SK-N-SH (cell line): ENCODE measurements at regions not wholly inside any gene's neighbourhood (a gene's known extent, or its start where the extent isn't known, plus 50 kb on each side); places are given as distances from the start of the nearest gene placed in this dataset.

Experiments
- CTCF ChIP-seq: fragments of 200-600 bp; sonication (generic); IDR thresholded peaks from 2 replicates; pipeline ENCODE4 v1.6.1; 2017; ENCODE audit warnings: antibody characterized with exemption, mild to moderate bottlenecking, moderate library complexity
- EP300 ChIP-seq, 2 experiments: IDR thresholded peaks; 2 replicates each; pipeline versions ENCODE4 v1.4.0 to v1.6.1; 2012; ENCODE audit warnings: borderline replicate concordance in 1 of 2, low read depth in 1 of 2, low read length in 1 of 2
- RXRA ChIP-seq: IDR thresholded peaks from 2 replicates; pipeline ENCODE4 v1.4.0; 2012; ENCODE audit warnings: low read depth, mild to moderate bottlenecking, borderline replicate concordance

- TF ChIP-seq RXRA (no peak), CTCF (no peak), EP300 (IDR thresholded peaks at IDR 0.05; ENCODE audit: borderline replicate concordance in 1 of 2, low read depth in 1 of 2, low read length in 1 of 2) (no peak)
Observed at GRCh38 chr11:80307676-80308075, 866.8 kb upstream of the TENM4 start.
